Ovary (tissue), 3 donors: ENCODE measurements at regions not wholly inside any gene's neighbourhood (a gene's known extent, or its start where the extent isn't known, plus 50 kb on each side); places are given as distances from the start of the nearest gene placed in this dataset.

Experiments
- EP300 ChIP-seq: sonication (generic); formaldehyde crosslinking; IDR thresholded peaks from one replicate; pipeline ENCODE4 v1.6.1; 2017; ENCODE audit warnings: antibody characterized with exemption
- POLR2A ChIP-seq: fragments of 450-650 bp; IDR thresholded peaks from one replicate; pipeline ENCODE4 v1.6.1; 2017; ENCODE audit warnings: antibody characterized with exemption, mild to moderate bottlenecking, moderate library complexity
- TF ChIP-seq, protein P1 (sequence below), 3 donors: fragments of 450-650 bp in 2 of 3; fragments of 200-600 bp in 1 of 3; IDR thresholded peaks; one replicate each; pipeline versions ENCODE4 v1.5.1 to v1.8.0; 2016 to 2022; ENCODE audit warnings: antibody characterized with exemption in 3 of 3, mild to moderate bottlenecking in 1 of 3
- donor health status: DM: no; HTN: no; CAD: no.

DNA sequence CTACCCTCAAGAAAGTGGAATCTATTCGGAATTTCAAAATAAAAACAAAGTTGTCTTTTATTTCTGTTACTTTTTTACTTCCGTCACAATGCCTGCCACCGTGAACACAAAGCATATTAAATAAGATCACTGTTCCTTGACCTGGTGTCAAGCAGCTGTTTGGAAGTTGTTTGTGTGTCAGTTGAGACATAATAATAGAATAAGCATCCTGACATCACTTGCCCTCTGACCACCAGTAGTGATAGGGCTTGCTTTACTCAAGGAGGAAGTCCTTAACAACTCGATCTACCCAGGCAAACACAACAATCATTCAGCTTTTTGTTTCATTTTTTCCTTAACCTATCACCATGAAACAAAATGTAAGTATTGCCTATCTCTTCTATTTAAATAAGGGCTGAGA lies 454.4 kb upstream of the RASGRP1 start:
- no peak for TF ChIP-seq POLR2A
- TF ChIP-seq, protein P1, sequence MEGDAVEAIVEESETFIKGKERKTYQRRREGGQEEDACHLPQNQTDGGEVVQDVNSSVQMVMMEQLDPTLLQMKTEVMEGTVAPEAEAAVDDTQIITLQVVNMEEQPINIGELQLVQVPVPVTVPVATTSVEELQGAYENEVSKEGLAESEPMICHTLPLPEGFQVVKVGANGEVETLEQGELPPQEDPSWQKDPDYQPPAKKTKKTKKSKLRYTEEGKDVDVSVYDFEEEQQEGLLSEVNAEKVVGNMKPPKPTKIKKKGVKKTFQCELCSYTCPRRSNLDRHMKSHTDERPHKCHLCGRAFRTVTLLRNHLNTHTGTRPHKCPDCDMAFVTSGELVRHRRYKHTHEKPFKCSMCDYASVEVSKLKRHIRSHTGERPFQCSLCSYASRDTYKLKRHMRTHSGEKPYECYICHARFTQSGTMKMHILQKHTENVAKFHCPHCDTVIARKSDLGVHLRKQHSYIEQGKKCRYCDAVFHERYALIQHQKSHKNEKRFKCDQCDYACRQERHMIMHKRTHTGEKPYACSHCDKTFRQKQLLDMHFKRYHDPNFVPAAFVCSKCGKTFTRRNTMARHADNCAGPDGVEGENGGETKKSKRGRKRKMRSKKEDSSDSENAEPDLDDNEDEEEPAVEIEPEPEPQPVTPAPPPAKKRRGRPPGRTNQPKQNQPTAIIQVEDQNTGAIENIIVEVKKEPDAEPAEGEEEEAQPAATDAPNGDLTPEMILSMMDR (IDR thresholded peaks at IDR 0.05) = no peak
- no peak for TF ChIP-seq EP300
